ENCODE measurements at regions not wholly inside any gene's neighbourhood (a gene's known extent, or its start where the extent isn't known, plus 50 kb on each side); places are given as distances from the start of the nearest gene placed in this dataset.

DNA sequence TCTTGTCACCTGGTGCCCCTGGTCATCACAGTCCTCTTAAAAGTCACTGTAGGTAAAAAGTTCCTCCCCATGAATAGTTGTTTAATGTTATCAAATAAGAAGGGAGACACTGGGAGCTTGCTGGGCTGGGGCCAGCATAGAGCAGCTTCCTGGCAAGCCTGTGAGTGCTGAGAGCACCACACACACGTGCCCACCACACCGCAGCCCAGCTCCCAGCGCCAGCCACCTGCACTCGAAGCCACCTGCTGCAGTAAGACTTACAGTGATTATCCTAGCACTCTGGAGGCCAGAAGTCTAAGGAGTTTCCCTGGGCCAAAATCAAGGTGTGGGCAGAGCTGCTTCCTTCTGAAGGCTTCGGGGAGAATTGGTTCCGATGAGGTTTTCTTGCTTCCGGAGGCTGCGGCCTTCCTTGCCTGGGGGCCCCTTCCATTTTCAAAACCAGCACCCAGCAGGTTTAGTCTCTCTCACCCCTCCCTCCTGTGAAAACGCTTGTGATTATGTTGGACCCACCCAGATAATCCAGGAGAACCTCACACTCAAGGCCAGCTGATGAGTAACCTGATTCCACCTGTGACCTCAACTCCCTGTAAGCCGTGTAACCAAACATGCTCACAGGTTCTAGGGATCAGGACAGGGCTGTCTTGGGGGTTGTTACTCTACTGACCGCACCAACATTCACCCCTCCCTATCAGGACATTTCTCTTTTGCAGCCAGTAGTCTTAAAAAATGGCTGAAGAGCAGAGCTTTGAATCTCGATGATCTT lies 687.2 kb downstream of the TBC1D22A start:
- no peaks in the 10 kb centered on the region for H3K4me1 ChIP-seq (ENCODE audit: low read depth)
- H3K4me3 ChIP-seq = no peak overlapping the region
- H3K9me3 ChIP-seq (ENCODE audit: low read depth) = no peaks in the 10 kb centered on the region
- no peaks in the 10 kb centered on the region for H3K36me3 ChIP-seq
- TF ChIP-seq, protein P1, sequence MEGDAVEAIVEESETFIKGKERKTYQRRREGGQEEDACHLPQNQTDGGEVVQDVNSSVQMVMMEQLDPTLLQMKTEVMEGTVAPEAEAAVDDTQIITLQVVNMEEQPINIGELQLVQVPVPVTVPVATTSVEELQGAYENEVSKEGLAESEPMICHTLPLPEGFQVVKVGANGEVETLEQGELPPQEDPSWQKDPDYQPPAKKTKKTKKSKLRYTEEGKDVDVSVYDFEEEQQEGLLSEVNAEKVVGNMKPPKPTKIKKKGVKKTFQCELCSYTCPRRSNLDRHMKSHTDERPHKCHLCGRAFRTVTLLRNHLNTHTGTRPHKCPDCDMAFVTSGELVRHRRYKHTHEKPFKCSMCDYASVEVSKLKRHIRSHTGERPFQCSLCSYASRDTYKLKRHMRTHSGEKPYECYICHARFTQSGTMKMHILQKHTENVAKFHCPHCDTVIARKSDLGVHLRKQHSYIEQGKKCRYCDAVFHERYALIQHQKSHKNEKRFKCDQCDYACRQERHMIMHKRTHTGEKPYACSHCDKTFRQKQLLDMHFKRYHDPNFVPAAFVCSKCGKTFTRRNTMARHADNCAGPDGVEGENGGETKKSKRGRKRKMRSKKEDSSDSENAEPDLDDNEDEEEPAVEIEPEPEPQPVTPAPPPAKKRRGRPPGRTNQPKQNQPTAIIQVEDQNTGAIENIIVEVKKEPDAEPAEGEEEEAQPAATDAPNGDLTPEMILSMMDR (IDR thresholded peaks at IDR 0.05; ENCODE audit: low read depth, low read length) = no peak
- DNase-seq (ENCODE audit: low read depth in 1 of 2, low spot score in 1 of 2) = no peak
- H3K27ac ChIP-seq = no peak overlapping the region
- no peaks in the 10 kb centered on the region for H3K27me3 ChIP-seq

DNA sequence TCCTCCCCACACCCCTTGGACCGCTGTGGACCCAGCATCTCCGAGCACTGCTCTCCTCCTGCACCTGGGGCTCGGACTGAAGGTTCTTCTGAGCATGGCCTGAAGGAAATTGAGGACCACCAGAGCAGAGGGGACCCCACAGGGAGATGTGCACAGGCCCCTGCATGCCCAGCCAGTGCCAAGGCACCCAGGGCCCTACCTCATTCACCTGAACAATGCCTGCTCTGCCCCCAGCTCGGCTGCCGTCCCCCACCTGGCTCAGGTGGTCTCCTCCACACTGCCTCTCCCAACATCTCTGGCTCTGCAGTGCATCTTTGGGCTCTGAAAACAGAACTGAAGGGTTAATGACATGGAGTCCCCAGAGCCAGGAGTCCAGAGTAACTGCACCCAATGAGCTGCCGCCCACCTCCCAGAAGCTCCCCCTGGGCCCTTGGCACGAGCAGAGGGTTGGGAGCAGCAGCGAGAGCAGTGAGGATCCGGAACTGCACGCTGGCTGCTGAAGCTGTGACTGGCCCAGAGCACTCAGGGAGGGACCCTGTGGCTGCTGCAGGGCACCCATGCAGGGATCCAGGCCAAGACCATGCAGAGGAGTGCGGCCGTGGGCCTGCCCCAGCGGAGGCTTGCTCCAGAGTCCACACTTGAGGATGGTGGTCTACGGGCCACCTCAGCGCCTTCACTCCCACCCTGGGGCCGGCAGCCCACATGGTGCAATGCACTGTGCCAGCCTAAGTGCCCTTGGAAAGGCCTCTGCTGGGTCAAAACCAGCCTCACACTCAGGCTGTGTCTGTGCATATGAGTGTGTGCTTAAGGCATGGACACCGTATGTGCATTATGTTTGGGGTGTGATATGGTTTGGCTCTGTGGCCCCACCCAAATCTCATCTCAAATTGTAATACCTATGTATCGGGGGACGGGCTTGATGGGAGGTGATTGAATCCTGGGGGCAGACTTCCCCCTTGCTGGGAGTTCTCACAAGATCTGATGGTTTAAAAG lies 686.1 kb downstream of the TBC1D22A start:
- Histone ChIP-seq H3K9me3 (ENCODE audit: low read depth) (no peaks in the 10 kb centered on the region), H3K36me3 (no peaks in the 10 kb centered on the region), H3K4me3 (no peak overlapping the region), H3K27ac (no peak overlapping the region), H3K4me1 (ENCODE audit: low read depth) (no peaks in the 10 kb centered on the region), H3K27me3 (no peaks in the 10 kb centered on the region)
- TF ChIP-seq, protein P1 (IDR thresholded peaks at IDR 0.05; ENCODE audit: low read depth, low read length) = no peak
- no peak for DNase-seq (ENCODE audit: low read depth in 1 of 2, low spot score in 1 of 2)

DNA sequence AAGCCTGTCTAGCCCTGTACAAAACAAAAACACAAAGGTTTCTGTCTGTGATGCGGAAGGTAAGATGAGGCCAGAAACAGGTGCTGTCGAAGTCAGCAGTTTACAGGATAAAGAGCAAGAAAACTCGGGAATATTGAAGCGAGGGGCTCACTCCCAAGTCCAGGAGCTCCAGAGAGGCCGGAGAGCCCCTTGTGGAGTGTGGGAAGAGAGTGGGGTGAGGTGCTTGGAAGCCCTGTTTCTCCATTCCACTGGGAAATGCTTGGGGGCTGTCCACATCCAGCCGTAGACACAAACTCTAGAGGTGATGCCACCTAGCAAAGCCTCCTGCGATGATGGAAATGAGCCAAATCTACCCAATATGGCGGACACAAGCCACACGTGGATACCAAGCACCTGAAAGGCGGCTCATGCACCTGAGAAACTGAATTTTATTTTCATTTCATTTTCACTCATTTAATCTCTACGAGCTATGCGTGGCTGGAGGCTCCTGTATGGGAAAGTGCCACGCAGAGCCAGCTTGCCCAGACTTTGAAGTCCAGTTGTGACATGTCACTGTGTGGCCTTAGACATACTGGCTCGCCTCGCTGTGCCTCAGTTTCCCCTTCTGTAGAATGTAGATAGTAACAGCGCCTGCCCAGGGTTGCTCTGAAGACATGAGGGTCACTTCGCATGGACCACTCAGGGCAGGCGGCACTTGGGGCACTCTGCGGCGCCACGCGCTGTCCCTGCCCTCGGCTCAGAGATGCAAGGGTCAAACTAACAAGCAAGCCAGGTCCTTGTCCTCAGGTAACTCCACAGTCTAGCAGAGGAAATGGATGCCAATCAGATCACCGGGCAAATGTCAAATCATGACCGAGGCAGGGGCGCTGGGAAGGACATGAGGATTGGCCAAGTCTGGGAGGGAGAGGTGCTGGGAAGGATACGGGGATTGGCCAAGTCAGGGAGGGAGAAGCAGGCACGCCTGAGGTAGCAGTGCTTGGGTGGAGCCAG lies 684.7 kb downstream of the TBC1D22A start:
- Histone ChIP-seq H3K4me1 (ENCODE audit: low read depth) (no peaks in the 10 kb centered on the region), H3K4me3 (no peak overlapping the region), H3K9me3 (ENCODE audit: low read depth) (no peaks in the 10 kb centered on the region), H3K36me3 (no peaks in the 10 kb centered on the region), H3K27me3 (no peaks in the 10 kb centered on the region), H3K27ac (no peak overlapping the region)
- TF ChIP-seq, protein P1 (IDR thresholded peaks at IDR 0.05; ENCODE audit: low read depth, low read length) = no peak
- DNase-seq (ENCODE audit: low read depth in 1 of 2, low spot score in 1 of 2) = no peak

DNA sequence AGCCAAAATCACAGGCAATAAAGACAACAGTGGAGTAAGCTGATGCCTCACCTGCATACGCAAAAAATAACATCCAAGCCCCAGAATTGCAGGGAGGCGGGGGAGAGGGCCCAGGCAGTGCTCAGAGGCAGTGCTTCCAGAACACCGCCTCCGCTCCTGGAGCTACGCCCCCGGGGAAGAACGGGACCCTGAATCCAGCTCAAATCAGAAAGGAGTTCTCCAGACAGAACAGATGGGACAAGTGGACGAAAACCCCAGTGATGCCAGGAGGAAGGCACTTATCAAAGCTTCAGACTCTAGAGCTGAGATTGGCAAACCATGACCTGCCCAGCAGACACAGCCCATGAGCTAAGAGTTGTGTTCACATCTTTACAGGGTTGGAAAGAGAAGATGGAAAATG lies 683.9 kb downstream of the TBC1D22A start:
- no peaks in the 10 kb centered on the region for H3K27me3 ChIP-seq
- no peaks in the 10 kb centered on the region for H3K9me3 ChIP-seq (ENCODE audit: low read depth)
- H3K27ac ChIP-seq = no peak overlapping the region
- no peak for DNase-seq (ENCODE audit: low read depth in 1 of 2, low spot score in 1 of 2)
- no peaks in the 10 kb centered on the region for H3K36me3 ChIP-seq
- H3K4me1 ChIP-seq (ENCODE audit: low read depth) = no peaks in the 10 kb centered on the region
- TF ChIP-seq, protein P1 (IDR thresholded peaks at IDR 0.05; ENCODE audit: low read depth, low read length) = no peak
- H3K4me3 ChIP-seq = no peak overlapping the region
